Endothelial cell of umbilical vein (primary cell): ENCODE measurements at regions not wholly inside any gene's neighbourhood (a gene's known extent, or its start where the extent isn't known, plus 50 kb on each side); places are given as distances from the start of the nearest gene placed in this dataset.

ENCODE experiments used
- BruUV-seq: library from RNA; stranded (reverse); fragments of 400-500 nt; replicated peaks from 2 replicates; lab custom pipeline; 2021; lab: Mats Ljungman, UMichigan
- CTCF ChIA-PET: fragments of 300-600, 350-600 bp; sonication (Branson Sonifier 250); formaldehyde crosslinking; loops from one replicate; lab custom pipeline; 2021; ENCODE audit warnings: antibody characterized with exemption, inconsistent platforms; lab: Charles Lee
- POLR2A ChIA-PET: fragments of 300-600, 350-600 bp; sonication (Branson Sonifier 250); formaldehyde crosslinking; loops from one replicate; lab custom pipeline; 2021; ENCODE audit warnings: antibody characterized with exemption, inconsistent platforms; lab: Charles Lee
- DNase-seq: peaks from one replicate; pipeline ENCODE4 v3.0.0-alpha.2; 2011; ENCODE audit warnings: low read depth, low spot score
- FAIRE-seq: peaks from 2 replicates; lab custom pipeline; 2011; peaks lifted over from hg19 to GRCh38; lab: Jason Lieb, UNC
- H2AFZ ChIP-seq: 2 replicates; pipeline ENCODE4 v1.6.0; 2012; ENCODE audit warnings: low read depth, low read length, control low read depth, inconsistent platforms
- H3K27ac ChIP-seq: 2 replicates; pipeline ENCODE4 v1.5.1; 2011; ENCODE audit warnings: low read depth, mild to moderate bottlenecking, control low read depth, low read length, moderate library complexity; ENCODE audit not compliant: insufficient read depth
- H3K27me3 ChIP-seq, 2 experiments: 2 replicates each; pipeline versions ENCODE4 v1.6.0 to v1.6.1; 2011; ENCODE audit warnings: low read length in 2 of 2, mixed read lengths in 1 of 2; ENCODE audit not compliant: control insufficient read depth in 2 of 2, insufficient read depth in 2 of 2
- H3K36me3 ChIP-seq, 2 experiments: 2 replicates in 1 of 2; 3 replicates in 1 of 2; pipeline ENCODE4 v1.5.1; 2011; ENCODE audit warnings: low read length in 2 of 2, mild to moderate bottlenecking in 1 of 2, moderate library complexity in 1 of 2; ENCODE audit not compliant: control insufficient read depth in 2 of 2, insufficient read depth in 2 of 2; ENCODE audit errors: extremely low read depth in 1 of 2
- H3K4me1 ChIP-seq: 3 replicates; pipeline ENCODE4 v1.5.1; 2011; ENCODE audit warnings: mild to moderate bottlenecking, low read length; ENCODE audit not compliant: control insufficient read depth, insufficient read depth; ENCODE audit errors: extremely low read depth
- H3K4me2 ChIP-seq: 2 replicates; pipeline ENCODE4 v1.6.1; 2011; ENCODE audit warnings: low read length, control low read depth, mixed read lengths; ENCODE audit not compliant: insufficient read depth
- H3K4me3 ChIP-seq, 3 experiments: fragments of 200-600 bp in 1 of 3; sonication (generic), shearing (Covaris generic) in 1 of 3; replicated peaks in 1 of 3; 2 replicates each; pipeline ENCODE4 v1.5.1; 2011 to 2016; ENCODE audit warnings: control low read depth in 3 of 3, low read length in 3 of 3, mild to moderate bottlenecking in 2 of 3, inconsistent platforms in 1 of 3, low read depth in 1 of 3, moderate library complexity in 1 of 3; ENCODE audit not compliant: insufficient read depth in 1 of 3
- H3K79me2 ChIP-seq: 2 replicates; pipeline ENCODE4 v1.6.0; 2012; ENCODE audit warnings: low read length, inconsistent platforms; ENCODE audit not compliant: control insufficient read depth, insufficient read depth
- H3K9ac ChIP-seq: replicated peaks from 2 replicates; pipeline ENCODE3; 2011; ENCODE audit warnings: low read length, control low read depth; ENCODE audit not compliant: insufficient read depth; ENCODE audit errors: extremely low read depth
- H3K9me1 ChIP-seq: replicated peaks from 3 replicates; pipeline ENCODE4 v1.6.0; 2011; ENCODE audit warnings: mild to moderate bottlenecking, low read length; ENCODE audit not compliant: control insufficient read depth, insufficient read depth; ENCODE audit errors: extremely low read depth
- H3K9me3 ChIP-seq: replicated peaks from 2 replicates; pipeline ENCODE4 v1.5.1; 2012; ENCODE audit warnings: low read length, inconsistent platforms; ENCODE audit not compliant: control insufficient read depth, insufficient read depth
- H4K20me1 ChIP-seq: replicated peaks from 2 replicates; pipeline ENCODE3; 2011; ENCODE audit warnings: mild to moderate bottlenecking, low read length; ENCODE audit not compliant: control insufficient read depth, insufficient read depth; ENCODE audit errors: extremely low read depth
- CTCF ChIP-seq, 2 donors: IDR thresholded peaks; 1 replicate in 1 of 2; 2 replicates in 1 of 2; pipeline ENCODE4 v1.5.1; 2011; ENCODE audit warnings: low read length in 2 of 2, mild to moderate bottlenecking in 2 of 2, moderate library complexity in 2 of 2, control low read depth in 1 of 2, inconsistent platforms in 1 of 2, low read depth in 1 of 2; ENCODE audit not compliant: insufficient read depth in 1 of 2; ENCODE audit errors: extremely low read depth in 1 of 2
- EZH2 ChIP-seq: IDR thresholded peaks from 2 replicates; pipeline ENCODE4 v1.6.1; 2012; ENCODE audit warnings: borderline replicate concordance, low read depth, mild to moderate bottlenecking, moderate library complexity, low read length, inconsistent platforms; ENCODE audit not compliant: severe bottlenecking
- FOS ChIP-seq: IDR thresholded peaks from 2 replicates; pipeline ENCODE4 v1.6.1; 2011; ENCODE audit warnings: mild to moderate bottlenecking, low read length, moderate library complexity, borderline replicate concordance; ENCODE audit not compliant: insufficient read depth
- GATA2 ChIP-seq: IDR thresholded peaks from 2 replicates; pipeline ENCODE4 v1.7.0; 2011; ENCODE audit warnings: low read depth, mild to moderate bottlenecking, moderate library complexity, mixed read lengths, low read length; ENCODE audit not compliant: insufficient read length, insufficient read depth
- JUN ChIP-seq: IDR thresholded peaks from 2 replicates; pipeline ENCODE4 v1.6.1; 2011; ENCODE audit warnings: borderline replicate concordance, low read depth; ENCODE audit not compliant: insufficient read length, insufficient read depth
- MAX ChIP-seq: IDR thresholded peaks from 2 replicates; pipeline ENCODE4 v1.6.1; 2011; ENCODE audit not compliant: insufficient read depth, insufficient read length
- MYC ChIP-seq: IDR thresholded peaks from one replicate; pipeline ENCODE4 v1.6.1; 2011; ENCODE audit warnings: mild to moderate bottlenecking, low read depth, low read length
- POLR2A ChIP-seq: IDR thresholded peaks from 2 replicates; pipeline ENCODE4 v1.6.1; 2012; ENCODE audit warnings: low read depth, mild to moderate bottlenecking, control low read depth, low read length
- POLR2AphosphoS5 ChIP-seq: IDR thresholded peaks from 2 replicates; pipeline ENCODE4 v1.6.1; 2012; ENCODE audit warnings: low read depth, mild to moderate bottlenecking, control low read depth, low read length, moderate library complexity; ENCODE audit not compliant: insufficient read depth
- dilution Hi-C: fragments of 300-500 bp; cut with MboI; formaldehyde crosslinking; loops from one replicate; pipeline ENCODE4 v1.15.0; 2019; ENCODE audit warnings: low sequenced_read_pairs; ENCODE audit not compliant: extremely low pct_ligation_motif_present
- intact Hi-C: fragments of 100-400 bp; cut with micrococcal nuclease; formaldehyde crosslinking; loops from one replicate; pipeline ENCODE4 v1.10.0; 2022

- no peak for TF ChIP-seq FOS
- no peak for TF ChIP-seq POLR2AphosphoS5
- no peak overlapping the region for H3K4me2 ChIP-seq
- intact Hi-C loops: no loop called here
- dilution Hi-C loops: no loop called here
- H3K4me3 ChIP-seq: no peak overlapping the region
- H3K9me3 ChIP-seq: no peaks in the 10 kb centered on the region
- no peak for FAIRE-seq
- DNase-seq: no peak
- no peaks in the 10 kb centered on the region for H3K9me1 ChIP-seq
- H3K4me1 ChIP-seq: peaks cover 2% of the 10 kb centered on the region
- POLR2A ChIA-PET: no interaction called here
- H3K79me2 ChIP-seq: no peaks in the 10 kb centered on the region
- no peak overlapping the region for H3K27ac ChIP-seq
- H3K36me3 ChIP-seq: no peaks in the 10 kb centered on the region
- BruUV-seq: no TSS peak
- H4K20me1 ChIP-seq: no peaks in the 10 kb centered on the region
- H2AFZ ChIP-seq: no peak overlapping the region
- no peak overlapping the region for H3K9ac ChIP-seq
- H3K27me3 ChIP-seq: peaks cover 14 to 17% of the 10 kb centered on the region in 2 experiments
- CTCF ChIA-PET: interaction anchor here (1.3 to 1.4 kb wide), 2 partner anchors 54 to 185 kb away, joined by 3 to 7 read pairs; no protein-coding TSS in a partner anchor
Observed at GRCh38 chr9:134504106-134504385, 137.6 kb upstream of the COL5A1 start.

GRCh38 chr9:134505032-134505431 lies 136.6 kb upstream of the COL5A1 start:
- Histone ChIP-seq H3K79me2 (no peaks in the 10 kb centered on the region), H3K9me3 (no peaks in the 10 kb centered on the region), H3K9me1 (no peaks in the 10 kb centered on the region), H4K20me1 (no peaks in the 10 kb centered on the region), H3K27ac (no peak overlapping the region), H3K4me2 (no peak overlapping the region), H3K4me1 (peaks cover 2% of the 10 kb centered on the region), H3K9ac (no peak overlapping the region), H3K36me3 (no peaks in the 10 kb centered on the region), H2AFZ (no peak overlapping the region), H3K4me3 (no peak overlapping the region), H3K27me3 (peaks cover 14 to 25% of the 10 kb centered on the region in 2 experiments)
- intact Hi-C loops: no loop called here
- dilution Hi-C loops: no loop called here
- ChIA-PET CTCF (no interaction called here), POLR2A (no interaction called here)
- TF ChIP-seq MYC (no peak), MAX (no peak), EZH2 (no peak), POLR2A (no peak), CTCF (IDR thresholded peaks at IDR 0.05; ENCODE audit: extremely low read depth in 1 of 2, insufficient read depth in 1 of 2, low read depth in 1 of 2, low read length in 2 of 2) (no peak), GATA2 (no peak), FOS (no peak), POLR2AphosphoS5 (no peak), JUN (no peak)
- FAIRE-seq (no peak), DNase-seq (no peak)
- BruUV-seq: no TSS peak
